Uterus (tissue), 3 donors: ENCODE measurements at regions not wholly inside any gene's neighbourhood (a gene's known extent, or its start where the extent isn't known, plus 50 kb on each side); places are given as distances from the start of the nearest gene placed in this dataset.

ENCODE experiments used
- DNase-seq, 2 donors: peaks; one replicate each; pipeline ENCODE4 v3.0.0-alpha.2; 2019 to 2020
- H3K27ac ChIP-seq, 2 donors: fragments of 200-600 bp; sonication (generic); 1 replicate in 1 of 2; 2 replicates in 1 of 2; pipeline ENCODE4 v1.5.1; 2016 to 2018
- H3K27me3 ChIP-seq, 2 donors: fragments of 200-600 bp; sonication (generic); one replicate each; pipeline ENCODE4 v1.5.1; 2018 to 2019; ENCODE audit warnings: control low read depth in 1 of 2
- H3K36me3 ChIP-seq, 2 donors: fragments of 200-600 bp; sonication (generic); one replicate each; pipeline ENCODE4 v1.5.1; 2019; ENCODE audit warnings: control low read depth in 1 of 2
- H3K4me1 ChIP-seq, 2 donors: fragments of 200-600 bp; sonication (generic); one replicate each; pipeline ENCODE4 v1.5.1; 2018 to 2019; ENCODE audit warnings: control low read depth in 1 of 2
- H3K4me3 ChIP-seq, 2 donors: fragments of 200-600 bp; sonication (generic); 1 replicate in 1 of 2; 2 replicates in 1 of 2; pipeline ENCODE4 v1.5.1; 2018 to 2019; ENCODE audit warnings: mild to moderate bottlenecking in 1 of 2
- H3K9me3 ChIP-seq, 2 donors: fragments of 200-600 bp; sonication (generic); one replicate each; pipeline ENCODE4 v1.5.1; 2019; ENCODE audit warnings: control low read depth in 1 of 2
- CTCF ChIP-seq, 4 experiments: fragments of 200-600 bp in 2 of 4; fragments of 450-650 bp in 2 of 4; sonication (generic) in 2 of 4; IDR thresholded peaks; one replicate each; pipeline ENCODE4 v1.5.1; 2016 to 2019; ENCODE audit warnings: antibody characterized with exemption in 4 of 4, mild to moderate bottlenecking in 2 of 4, moderate library complexity in 1 of 4
- POLR2A ChIP-seq, 2 donors: fragments of 450-650 bp; IDR thresholded peaks; one replicate each; pipeline ENCODE4 v1.6.1; 2016; ENCODE audit warnings: antibody characterized with exemption in 2 of 2, mild to moderate bottlenecking in 1 of 2, moderate library complexity in 1 of 2
- intact Hi-C: fragments of 100-400 bp; cut with DNase I; formaldehyde crosslinking; loops from one replicate; pipeline ENCODE4 v1.15.1; 2023; ENCODE audit warnings: low total_unique reads
- donor health status: DM: yes; HTN: yes; CAD: no.

GRCh38 chr6:150767571-150768018, 97.9 kb upstream of the MTHFD1L start:
- no peak for TF ChIP-seq CTCF (IDR thresholded peaks at IDR 0.05)
- TF ChIP-seq POLR2A (IDR thresholded peaks at IDR 0.05), result no peak
- Histone ChIP-seq H3K27ac (peak overlapping the region; percentile 25 to 42), H3K36me3 (no peaks in the 10 kb centered on the region), H3K4me3 (no peak overlapping the region), H3K27me3 (no peaks in the 10 kb centered on the region), H3K4me1 (no peaks in the 10 kb centered on the region), H3K9me3 (no peaks in the 10 kb centered on the region)
- intact Hi-C loops, result no loop called here
- no peak for DNase-seq

- no peak overlapping the region for H3K4me3 ChIP-seq
- no peak for DNase-seq
- H3K4me1 ChIP-seq, result no peaks in the 10 kb centered on the region
- no peaks in the 10 kb centered on the region for H3K27me3 ChIP-seq
- H3K36me3 ChIP-seq, result no peaks in the 10 kb centered on the region
- no peak overlapping the region for H3K27ac ChIP-seq
- H3K9me3 ChIP-seq, result no peaks in the 10 kb centered on the region
- TF ChIP-seq CTCF (IDR thresholded peaks at IDR 0.05) (no peak), POLR2A (IDR thresholded peaks at IDR 0.05) (no peak)
- intact Hi-C loops, result no loop called here
These were observed 94.9 kb upstream of the MTHFD1L start for GRCh38 chr6:150770637-150771036.

GRCh38 chr6:150773969-150774368, 91.5 kb upstream of the MTHFD1L start:
- TF ChIP-seq POLR2A (IDR thresholded peaks at IDR 0.05) (no peak), CTCF (IDR thresholded peaks at IDR 0.05) (no peak)
- no peak for DNase-seq
- H3K27me3 ChIP-seq, result no peaks in the 10 kb centered on the region

GRCh38 chr6:150775415-150776203, 89.9 kb upstream of the MTHFD1L start:
- TF ChIP-seq CTCF (IDR thresholded peaks at IDR 0.05) (no peak), POLR2A (IDR thresholded peaks at IDR 0.05) (no peak)
- DNase-seq, result peak in 1 of 2 donors; percentile 54
- Histone ChIP-seq H3K27ac (peak overlapping the region in 1 of 2 donors; percentile 33), H3K4me3 (no peak overlapping the region), H3K36me3 (no peaks in the 10 kb centered on the region), H3K4me1 (no peaks in the 10 kb centered on the region), H3K9me3 (no peaks in the 10 kb centered on the region), H3K27me3 (no peaks in the 10 kb centered on the region)
- intact Hi-C loops, result no loop called here

More at GRCh38 chr6:150773969-150774368, 91.5 kb upstream of the MTHFD1L start:
- Histone ChIP-seq H3K4me3 (no peak overlapping the region), H3K9me3 (no peaks in the 10 kb centered on the region), H3K36me3 (no peaks in the 10 kb centered on the region), H3K27ac (no peak overlapping the region), H3K4me1 (no peaks in the 10 kb centered on the region)
- intact Hi-C loops, result no loop called here

- Histone ChIP-seq H3K9me3 (no peaks in the 10 kb centered on the region), H3K27me3 (no peaks in the 10 kb centered on the region), H3K4me3 (no peak overlapping the region), H3K27ac (no peak overlapping the region), H3K36me3 (no peaks in the 10 kb centered on the region), H3K4me1 (no peaks in the 10 kb centered on the region)
- intact Hi-C loops, result no loop called here
- no peak for DNase-seq
- TF ChIP-seq POLR2A (IDR thresholded peaks at IDR 0.05) (no peak), CTCF (IDR thresholded peaks at IDR 0.05) (no peak)
These were observed 87.8 kb upstream of the MTHFD1L start for GRCh38 chr6:150777736-150778135.
